ENCODE measurements at regions not wholly inside any gene's neighbourhood (a gene's known extent, or its start where the extent isn't known, plus 50 kb on each side); places are given as distances from the start of the nearest gene placed in this dataset.

DNA sequence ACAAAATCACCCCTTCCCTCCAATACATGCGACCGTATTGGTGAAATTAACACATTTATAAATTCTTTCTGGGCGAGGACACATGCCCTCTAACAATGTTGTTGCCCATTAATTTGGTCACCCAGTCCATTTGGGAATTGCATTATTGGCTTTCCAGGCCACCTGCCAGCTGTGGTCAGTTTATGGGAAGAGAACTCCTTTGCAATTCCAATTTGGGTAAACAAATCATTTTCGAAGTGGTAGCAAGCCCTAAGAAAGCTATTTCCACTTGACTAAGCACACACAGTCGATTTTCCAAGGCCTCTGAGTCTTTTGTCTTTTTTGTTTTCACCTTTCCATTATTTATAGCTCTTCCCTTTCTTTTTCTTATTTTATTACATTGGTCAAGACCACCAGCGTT, 362.3 kb upstream of the RGMA start:
- ChIA-PET CTCF (ENCODE audit: partially characterized antibody) (no interaction called here), POLR2A (ENCODE audit: partially characterized antibody) (interaction anchor here (0.6 kb wide), 1 partner anchor 27 kb away, joined by 3 read pairs; no protein-coding TSS in a partner anchor)
- Histone ChIP-seq H2BK20ac (ENCODE audit: low read length) (no peak overlapping the region), H3K79me2 (ENCODE audit: control insufficient read depth in 1 of 2, insufficient read depth in 2 of 2, low read length in 2 of 2) (no peaks in the 10 kb centered on the region), H3K9ac (replicated peaks in 1 of 4; ENCODE audit: extremely low read depth in 1 of 4, low read depth in 3 of 4, low read length in 3 of 4) (no peak overlapping the region), H4K8ac (ENCODE audit: extremely low read depth, insufficient read depth, low read length) (no peak overlapping the region), H2BK120ac (replicated peaks; ENCODE audit: low read depth, low read length) (no peak overlapping the region), H3K4ac (replicated peaks; ENCODE audit: insufficient read length, low read depth, low read length) (no peak overlapping the region), H3K18ac (ENCODE audit: extremely low read depth, low read length) (no peak overlapping the region), H4K91ac (replicated peaks; ENCODE audit: insufficient read length, low read length) (no peak overlapping the region), H3K9me3 (ENCODE audit: insufficient read depth in 2 of 2, low read depth in 1 of 2, low read length in 1 of 2) (no peaks in the 10 kb centered on the region), H2AFZ (ENCODE audit: low read length) (no peak overlapping the region), H3K23me2 (ENCODE audit: low read depth, low read length) (no peaks in the 10 kb centered on the region), H2BK5ac (ENCODE audit: low read depth, low read length) (no peak overlapping the region), H2BK15ac (ENCODE audit: low read length) (no peak overlapping the region), H4K5ac (ENCODE audit: insufficient read length, low read depth, low read length) (no peak overlapping the region), H3K4me1 (replicated peaks in 1 of 4; ENCODE audit: control insufficient read depth in 3 of 4, insufficient read depth in 4 of 4, low read length in 3 of 4) (peaks cover 0 to 9% (median 4%) of the 10 kb centered on the region in 4 experiments; a peak in 3 of 7 replicates), H3K14ac (ENCODE audit: insufficient read length) (no peak overlapping the region), H3K27ac (ENCODE audit: low read depth, low read length) (no peak overlapping the region), H2BK12ac (ENCODE audit: low read depth, low read length) (no peak overlapping the region; the same call in 1 of the 2 replicates), H3K4me2 (ENCODE audit: insufficient read depth in 1 of 2, low read depth in 2 of 2, low read length in 2 of 2) (peak overlapping the region in 1 of 2 experiments; percentile 9; a peak in 1 of 4 replicates), H4K20me1 (replicated peaks in 1 of 2; ENCODE audit: control insufficient read depth in 1 of 2, insufficient read depth in 2 of 2, low read length in 2 of 2) (no peaks in the 10 kb centered on the region), H3K27me3 (replicated peaks in 1 of 4; ENCODE audit: control insufficient read depth in 3 of 4, extremely low read depth in 1 of 4, insufficient read depth in 3 of 4, low read length in 3 of 4) (no peaks in the 10 kb centered on the region), H2AK5ac (ENCODE audit: low read depth, low read length) (no peak overlapping the region), H3K4me3 (ENCODE audit: extremely low read depth in 1 of 4, insufficient read depth in 2 of 4, low read depth in 3 of 4, low read length in 4 of 4) (no peak overlapping the region), H3K79me1 (ENCODE audit: low read depth, low read length) (no peaks in the 10 kb centered on the region), H3K23ac (ENCODE audit: insufficient read length) (no peak overlapping the region), H3K36me3 (ENCODE audit: control insufficient read depth in 2 of 4, insufficient read depth in 4 of 4, low read length in 3 of 4) (no peaks in the 10 kb centered on the region), H3K56ac (replicated peaks; ENCODE audit: insufficient read length, low read depth, low read length) (no peak overlapping the region)
- DNase-seq (ENCODE audit: low read depth in 1 of 2, low spot score in 2 of 2), result no peak
- FAIRE-seq, result no peak
- 68% methylated on average over 6 of the region's 6 CpGs; no CpG with 5 or more reads in 1 of the 2 experiments for WGBS, 2 experiments (ENCODE audit: extremely low coverage in 1 of 2, insufficient coverage in 1 of 2, insufficient read length in 1 of 2, insufficient replicate concordance in 2 of 2, low coverage in 1 of 2, low lambda C conversion rate in 2 of 2, missing lambda C conversion rate in 1 of 2)
- TF ChIP-seq SAP30 (IDR thresholded peaks at IDR 0.05; ENCODE audit: insufficient read depth, insufficient replicate concordance, low read length), result no peak
- no peak for TF ChIP-seq POU5F1 (IDR thresholded peaks at IDR 0.05; ENCODE audit: low read depth, low read length)
- TF ChIP-seq FOSL1 (IDR thresholded peaks at IDR 0.05; ENCODE audit: insufficient read depth, low read depth, low read length), result no peak
- no peak for TF ChIP-seq TAF7 (optimal IDR thresholded peaks at IDR 0.05; ENCODE audit: borderline replicate concordance, low read depth, low read length)
- TF ChIP-seq PHF8 (conservative IDR thresholded peaks at IDR 0.05; ENCODE audit: low read depth, low read length), result no peak
- TF ChIP-seq RBBP5 (IDR thresholded peaks at IDR 0.05; ENCODE audit: borderline replicate concordance, low read depth, low read length), result no peak
- TF ChIP-seq SIX5 (IDR thresholded peaks at IDR 0.05; ENCODE audit: low read depth, low read length), result no peak

Data from H1 (cell line).